ENCODE measurements at regions not wholly inside any gene's neighbourhood (a gene's known extent, or its start where the extent isn't known, plus 50 kb on each side); places are given as distances from the start of the nearest gene placed in this dataset.
A peak's percentile ranks its signal among the peaks of the same experiment; 100 is the strongest.
"Not testable (repeated sequence)": the region's sequence is repeated elsewhere in the genome, so short reads cannot be mapped to it uniquely, and the experiment has no call there.

- in situ Hi-C loops (cut with HindIII; ENCODE audit: low pct_unique_long_range_greater_than_20kb, low sequenced_read_pairs) = no loop called here
- DNase-seq (ENCODE audit: low read depth, low spot score) = no peak
Observed at GRCh38 chr4:137417676-137418075, 114.6 kb downstream of the PCDH18 start.

GRCh38 chr4:137414802-137415201 is 117.5 kb downstream of the PCDH18 start:
- no peak for DNase-seq (ENCODE audit: low read depth, low spot score)
- in situ Hi-C loops (cut with HindIII; ENCODE audit: low pct_unique_long_range_greater_than_20kb, low sequenced_read_pairs) = no loop called here

- in situ Hi-C loops (cut with HindIII; ENCODE audit: low pct_unique_long_range_greater_than_20kb, low sequenced_read_pairs) = no loop called here
- no peak for DNase-seq (ENCODE audit: low read depth, low spot score)
Observed at GRCh38 chr4:137408527-137409177, 123.6 kb downstream of the PCDH18 start.

- in situ Hi-C loops (cut with HindIII; ENCODE audit: low pct_unique_long_range_greater_than_20kb, low sequenced_read_pairs); DNase-seq (ENCODE audit: low read depth, low spot score): not testable (repeated sequence)
Observed at GRCh38 chr4:137405833-137406232, 126.5 kb downstream of the PCDH18 start.

GRCh38 chr4:137394018-137394417 is 138.3 kb downstream of the PCDH18 start:
- in situ Hi-C loops (cut with HindIII; ENCODE audit: low pct_unique_long_range_greater_than_20kb, low sequenced_read_pairs) = loop anchor here (10.0 kb wide), 1 partner anchor 61 kb away; no protein-coding TSS in a partner anchor
- DNase-seq (ENCODE audit: low read depth, low spot score) = no peak

- in situ Hi-C loops (cut with HindIII; ENCODE audit: low pct_unique_long_range_greater_than_20kb, low sequenced_read_pairs) = loop anchor here (10.0 kb wide), 1 partner anchor 62 kb away; no protein-coding TSS in a partner anchor
- no peak for DNase-seq (ENCODE audit: low read depth, low spot score)
Observed at GRCh38 chr4:137393044-137393443, 139.2 kb downstream of the PCDH18 start.

GRCh38 chr4:137390707-137391106 is 141.6 kb downstream of the PCDH18 start:
- DNase-seq (ENCODE audit: low read depth, low spot score) = no peak
- in situ Hi-C loops (cut with HindIII; ENCODE audit: low pct_unique_long_range_greater_than_20kb, low sequenced_read_pairs) = loop anchor here (10.0 kb wide), 1 partner anchor 64 kb away; no protein-coding TSS in a partner anchor

- in situ Hi-C loops (cut with HindIII; ENCODE audit: low pct_unique_long_range_greater_than_20kb, low sequenced_read_pairs) = loop anchor here (10.0 kb wide), 1 partner anchor 65 kb away; no protein-coding TSS in a partner anchor
- DNase-seq (ENCODE audit: low read depth, low spot score) = no peak
Observed at GRCh38 chr4:137389911-137390520, 142.3 kb downstream of the PCDH18 start.

- no peak for DNase-seq (ENCODE audit: low read depth, low spot score)
- in situ Hi-C loops (cut with HindIII; ENCODE audit: low pct_unique_long_range_greater_than_20kb, low sequenced_read_pairs) = no loop called here
Observed at GRCh38 chr4:137387924-137388323, 144.4 kb downstream of the PCDH18 start.

- in situ Hi-C loops (cut with HindIII; ENCODE audit: low pct_unique_long_range_greater_than_20kb, low sequenced_read_pairs) = no loop called here
- no peak for DNase-seq (ENCODE audit: low read depth, low spot score)
Observed at GRCh38 chr4:137384476-137384875, 147.8 kb downstream of the PCDH18 start.

- DNase-seq (ENCODE audit: low read depth, low spot score) = no peak
- in situ Hi-C loops (cut with HindIII; ENCODE audit: low pct_unique_long_range_greater_than_20kb, low sequenced_read_pairs) = no loop called here
Observed at GRCh38 chr4:137378821-137379220, 153.5 kb downstream of the PCDH18 start.

GRCh38 chr4:137378393-137378792 is 153.9 kb downstream of the PCDH18 start:
- in situ Hi-C loops (cut with HindIII; ENCODE audit: low pct_unique_long_range_greater_than_20kb, low sequenced_read_pairs) = no loop called here
- no peak for DNase-seq (ENCODE audit: low read depth, low spot score)

GRCh38 chr4:137376312-137376711 is 156.0 kb downstream of the PCDH18 start:
- no peak for DNase-seq (ENCODE audit: low read depth, low spot score)
- in situ Hi-C loops (cut with HindIII; ENCODE audit: low pct_unique_long_range_greater_than_20kb, low sequenced_read_pairs) = no loop called here

GRCh38 chr4:137375111-137375850 is 157.0 kb downstream of the PCDH18 start:
- no peak for DNase-seq (ENCODE audit: low read depth, low spot score)
- in situ Hi-C loops (cut with HindIII; ENCODE audit: low pct_unique_long_range_greater_than_20kb, low sequenced_read_pairs) = no loop called here

GRCh38 chr4:137370679-137371078 is 161.6 kb downstream of the PCDH18 start:
- in situ Hi-C loops (cut with HindIII; ENCODE audit: low pct_unique_long_range_greater_than_20kb, low sequenced_read_pairs) = no loop called here
- peak; percentile 32 for DNase-seq (ENCODE audit: low read depth, low spot score)

- peak; percentile 41 for DNase-seq (ENCODE audit: low read depth, low spot score)
- in situ Hi-C loops (cut with HindIII; ENCODE audit: low pct_unique_long_range_greater_than_20kb, low sequenced_read_pairs) = no loop called here
Observed at GRCh38 chr4:137370206-137370633, 162.1 kb downstream of the PCDH18 start.

GRCh38 chr4:137367620-137368019 is 164.7 kb downstream of the PCDH18 start:
- in situ Hi-C loops (cut with HindIII; ENCODE audit: low pct_unique_long_range_greater_than_20kb, low sequenced_read_pairs) = no loop called here
- no peak for DNase-seq (ENCODE audit: low read depth, low spot score)

GRCh38 chr4:137363496-137363895 is 168.8 kb downstream of the PCDH18 start:
- in situ Hi-C loops (cut with HindIII; ENCODE audit: low pct_unique_long_range_greater_than_20kb, low sequenced_read_pairs) = no loop called here
- DNase-seq (ENCODE audit: low read depth, low spot score) = no peak
